ENCODE measurements at regions not wholly inside any gene's neighbourhood (a gene's known extent, or its start where the extent isn't known, plus 50 kb on each side); places are given as distances from the start of the nearest gene placed in this dataset.

DNA sequence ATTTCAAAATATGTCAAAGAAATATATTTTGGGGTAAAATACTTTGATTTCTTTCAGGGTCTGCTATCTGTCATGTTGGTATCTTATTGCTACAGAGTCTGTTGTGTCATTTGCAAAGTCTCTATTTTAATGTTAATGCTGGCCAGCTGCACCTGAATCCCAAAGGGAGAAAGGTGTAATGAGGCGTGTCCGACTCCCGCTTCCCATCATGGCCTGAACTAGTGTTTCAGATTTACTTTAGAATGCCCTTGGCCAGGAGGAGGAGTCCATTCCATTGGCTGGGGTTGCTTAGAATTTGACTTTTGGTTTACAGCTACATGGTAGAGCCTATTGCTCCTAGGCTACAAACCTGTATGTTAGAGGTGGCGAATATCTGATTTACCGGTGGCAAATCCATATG is 69.3 kb downstream of the FAM50B start:
- no peak for TF ChIP-seq GATA2 (IDR thresholded peaks at IDR 0.05; ENCODE audit: low read depth, low read length)
- no peak for TF ChIP-seq GATA3 (IDR thresholded peaks at IDR 0.05; ENCODE audit: low read depth, low read length)

Data from SH-SY5Y (cell line).